IMR-90 (cell line): ENCODE measurements at regions not wholly inside any gene's neighbourhood (a gene's known extent, or its start where the extent isn't known, plus 50 kb on each side); places are given as distances from the start of the nearest gene placed in this dataset.

Experiments used
- ATAC-seq: fragments of 200-7000 bp; cut with Tn5 transposase; 2 replicates; pipeline ENCODE4 v1.9.1; 2020; ENCODE audit warnings: low read depth, mild to moderate bottlenecking, moderate library complexity
- BruUV-seq: library from RNA; stranded (reverse); fragments of 400-500 nt; replicated peaks from 2 replicates; lab custom pipeline; 2021; lab: Mats Ljungman, UMichigan
- CTCF ChIA-PET: fragments of 300-600 bp; formaldehyde crosslinking; extraction: SDS; loops from one replicate; lab custom pipeline; 2021; ENCODE audit warnings: antibody characterized with exemption; lab: Yijun Ruan, JAX
- POLR2A ChIA-PET: fragments of 300-600 bp; sonication (Branson Sonifier 250); formaldehyde crosslinking; loops from one replicate; lab custom pipeline; 2022; ENCODE audit warnings: antibody characterized with exemption; ENCODE audit not compliant: unreplicated experiment; lab: Charles Lee
- DNase-seq: peaks from one replicate; pipeline ENCODE4 v3.0.0; 2013
- H2AFZ ChIP-seq: replicated peaks from 2 replicates; pipeline ENCODE3; 2013; ENCODE audit warnings: low read length, mild to moderate bottlenecking; ENCODE audit not compliant: poor library complexity
- H2AK5ac ChIP-seq: 2 replicates; pipeline ENCODE4 v1.6.1; 2013; ENCODE audit warnings: low read depth, low read length, inconsistent platforms
- H2AK9ac ChIP-seq: replicated peaks from 2 replicates; pipeline ENCODE3; 2013; ENCODE audit warnings: mild to moderate bottlenecking, low read depth, low read length, moderate library complexity; ENCODE audit not compliant: poor library complexity
- H2BK120ac ChIP-seq: 2 replicates; pipeline ENCODE4 v1.6.1; 2013; ENCODE audit warnings: low read depth, low read length, inconsistent platforms
- H2BK15ac ChIP-seq: 3 replicates; pipeline ENCODE4 v1.6.1; 2013; ENCODE audit warnings: low read depth, low read length, inconsistent platforms
- H2BK20ac ChIP-seq: 2 replicates; pipeline ENCODE4 v1.6.1; 2013; ENCODE audit warnings: low read depth, mild to moderate bottlenecking, inconsistent platforms, low read length, moderate library complexity
- H2BK5ac ChIP-seq: 2 replicates; pipeline ENCODE4 v1.6.1; 2013; ENCODE audit warnings: mild to moderate bottlenecking, low read depth, low read length, inconsistent platforms; ENCODE audit not compliant: poor library complexity, severe bottlenecking
- H3K14ac ChIP-seq: replicated peaks from 2 replicates; pipeline ENCODE4 v1.6.1; 2013; ENCODE audit warnings: low read depth, low read length, inconsistent platforms
- H3K18ac ChIP-seq: 2 replicates; pipeline ENCODE4 v1.6.1; 2013; ENCODE audit warnings: low read depth, low read length, control low read depth
- H3K23ac ChIP-seq: 2 replicates; pipeline ENCODE4 v1.6.1; 2013; ENCODE audit warnings: low read depth, low read length, inconsistent platforms
- H3K27ac ChIP-seq: 2 replicates; pipeline ENCODE4 v1.5.1; 2013; ENCODE audit warnings: mild to moderate bottlenecking, control low read depth, low read length; ENCODE audit not compliant: insufficient read depth
- H3K27me3 ChIP-seq: 2 replicates; pipeline ENCODE4 v1.6.1; 2013; ENCODE audit warnings: low read length; ENCODE audit not compliant: control insufficient read depth, insufficient read depth
- H3K36me3 ChIP-seq: 2 replicates; pipeline ENCODE4 v1.6.1; 2013; ENCODE audit warnings: low read length, mixed read lengths; ENCODE audit not compliant: control insufficient read depth, insufficient read depth
- H3K4ac ChIP-seq: 2 replicates; pipeline ENCODE4 v1.6.1; 2013; ENCODE audit warnings: low read depth, low read length, inconsistent platforms
- H3K4me1 ChIP-seq: 2 replicates; pipeline ENCODE4 v1.6.1; 2013; ENCODE audit warnings: low read length, mixed read lengths; ENCODE audit not compliant: control insufficient read depth, insufficient read depth
- H3K4me2 ChIP-seq: 2 replicates; pipeline ENCODE4 v1.6.1; 2013; ENCODE audit warnings: low read depth, mild to moderate bottlenecking, control low read depth, low read length, moderate library complexity
- H3K4me3 ChIP-seq: 2 replicates; pipeline ENCODE4 v1.5.1; 2013; ENCODE audit warnings: low read depth, mild to moderate bottlenecking, control low read depth, low read length, moderate library complexity; ENCODE audit not compliant: insufficient read depth
- H3K56ac ChIP-seq: 2 replicates; pipeline ENCODE4 v1.6.1; 2013; ENCODE audit warnings: low read length, inconsistent platforms; ENCODE audit not compliant: insufficient read depth; ENCODE audit errors: extremely low read depth
- H3K79me1 ChIP-seq, 2 experiments: 2 replicates each; pipeline ENCODE4 v1.6.1; 2013; ENCODE audit warnings: low read length in 2 of 2, inconsistent platforms in 1 of 2, low read depth in 1 of 2
- H3K9ac ChIP-seq: 2 replicates; pipeline ENCODE4 v1.6.1; 2013; ENCODE audit warnings: low read depth, low read length, control low read depth
- H3K9me1 ChIP-seq: 2 replicates; pipeline ENCODE4 v1.6.1; 2013; ENCODE audit warnings: low read length, inconsistent platforms; ENCODE audit not compliant: insufficient read depth
- H3K9me3 ChIP-seq: 2 replicates; pipeline ENCODE4 v1.6.1; 2013; ENCODE audit warnings: low read length; ENCODE audit not compliant: control insufficient read depth, insufficient read depth
- H4K20me1 ChIP-seq: 2 replicates; pipeline ENCODE4 v1.6.1; 2013; ENCODE audit warnings: low read length, inconsistent platforms; ENCODE audit not compliant: insufficient read depth
- H4K5ac ChIP-seq: 2 replicates; pipeline ENCODE4 v1.6.1; 2013; ENCODE audit warnings: mild to moderate bottlenecking, low read depth, low read length, control low read depth
- H4K8ac ChIP-seq, 2 experiments: 2 replicates each; pipeline ENCODE4 v1.6.1; 2013; ENCODE audit warnings: low read depth in 2 of 2, low read length in 2 of 2, control low read depth in 1 of 2, inconsistent platforms in 1 of 2
- H4K91ac ChIP-seq: 2 replicates; pipeline ENCODE4 v1.6.1; 2013; ENCODE audit warnings: low read depth, low read length, inconsistent platforms; ENCODE audit not compliant: insufficient read depth
- BHLHE40 ChIP-seq: fragments of 150-350 bp; IDR thresholded peaks from 2 replicates; pipeline ENCODE4 v1.6.1; 2016; ENCODE audit warnings: mild to moderate bottlenecking, low read depth, low read length
- CHD1 ChIP-seq: IDR thresholded peaks from 2 replicates; pipeline ENCODE4 v1.6.1; 2012; ENCODE audit warnings: low read depth, low read length, improper control_type of control experiment
- NFE2L2 ChIP-seq: fragments of 150-350 bp; IDR thresholded peaks from 2 replicates; pipeline ENCODE4 v1.6.1; 2016; ENCODE audit warnings: low read depth, mild to moderate bottlenecking, low read length
- RCOR1 ChIP-seq: IDR thresholded peaks from 2 replicates; pipeline ENCODE4 v1.6.1; 2012; ENCODE audit warnings: mild to moderate bottlenecking, low read length, improper control_type of control experiment; ENCODE audit not compliant: insufficient replicate concordance
- SMC3 ChIP-seq: fragments of 150-350 bp; IDR thresholded peaks from 2 replicates; pipeline ENCODE4 v1.6.1; 2016; ENCODE audit warnings: low read depth, mild to moderate bottlenecking, antibody characterized with exemption, low read length, moderate library complexity
- WGBS, 2 experiments: methylation state at CpG; one replicate each; pipeline versions ENCODE4 v1.1.5 to v1.1.7; 2013; ENCODE audit warnings: missing lambda C conversion rate in 2 of 2; ENCODE audit not compliant: insufficient read length in 1 of 2; ENCODE audit errors: extremely low coverage in 2 of 2; 5-methylcytosine and 5-hydroxymethylcytosine counted together
- dilution Hi-C: fragments of 300-500 bp; cut with HindIII; formaldehyde crosslinking; loops from one replicate; pipeline ENCODE4 v1.14.3; 2018; ENCODE audit warnings: low sequenced_read_pairs; ENCODE audit not compliant: unreplicated experiment
- in situ Hi-C: fragments of 300-500 bp; cut with MboI; formaldehyde crosslinking; loops from 3 replicates; pipeline ENCODE4 v1.14.3; 2019; ENCODE audit warnings: low sequenced_read_pairs, inconsistent platforms, mixed read lengths
- intact Hi-C: fragments of 100-400 bp; cut with micrococcal nuclease; formaldehyde crosslinking; loops from 2 replicates; pipeline ENCODE4 v1.10.0; 2022
- TF ChIP-seq, protein P1 (sequence below): conservative IDR thresholded peaks from 2 replicates; pipeline ENCODE4 v1.5.1; 2012; ENCODE audit warnings: mild to moderate bottlenecking, low read depth, low read length, improper control_type of control experiment

GRCh38 chr6:106783640-106784566, 154.5 kb downstream of the QRSL1 start:
- Histone ChIP-seq H3K36me3 (no peaks in the 10 kb centered on the region), H4K20me1 (no peaks in the 10 kb centered on the region), H4K8ac (no peak overlapping the region), H4K5ac (no peak overlapping the region), H2AK9ac (no peak overlapping the region), H3K56ac (no peak overlapping the region), H3K79me1 (no peaks in the 10 kb centered on the region), H3K4me2 (no peak overlapping the region), H2BK20ac (no peak overlapping the region), H2AK5ac (no peak overlapping the region), H3K9me3 (no peaks in the 10 kb centered on the region), H3K27ac (no peak overlapping the region), H3K9ac (no peak overlapping the region), H3K4me1 (no peaks in the 10 kb centered on the region), H3K4ac (no peak overlapping the region), H3K14ac (no peak overlapping the region), H3K9me1 (no peaks in the 10 kb centered on the region), H4K91ac (no peak overlapping the region), H2BK5ac (no peak overlapping the region), H2BK120ac (no peak overlapping the region), H3K27me3 (peaks cover 2% of the 10 kb centered on the region), H3K23ac (no peak overlapping the region), H2BK15ac (no peak overlapping the region), H3K18ac (no peak overlapping the region), H2AFZ (no peak overlapping the region), H3K4me3 (no peak overlapping the region)
- POLR2A ChIA-PET = no interaction called here
- intact Hi-C loops = no loop called here
- DNase-seq (no peak), ATAC-seq (no peak)
- WGBS, 2 experiments = no CpG with 5 or more reads among the region's 3 CpGs
- dilution Hi-C loops = no loop called here
- TF ChIP-seq RCOR1 (no peak), CHD1 (no peak), NFE2L2 (no peak), BHLHE40 (no peak), SMC3 (no peak)
- TF ChIP-seq, protein P1, sequence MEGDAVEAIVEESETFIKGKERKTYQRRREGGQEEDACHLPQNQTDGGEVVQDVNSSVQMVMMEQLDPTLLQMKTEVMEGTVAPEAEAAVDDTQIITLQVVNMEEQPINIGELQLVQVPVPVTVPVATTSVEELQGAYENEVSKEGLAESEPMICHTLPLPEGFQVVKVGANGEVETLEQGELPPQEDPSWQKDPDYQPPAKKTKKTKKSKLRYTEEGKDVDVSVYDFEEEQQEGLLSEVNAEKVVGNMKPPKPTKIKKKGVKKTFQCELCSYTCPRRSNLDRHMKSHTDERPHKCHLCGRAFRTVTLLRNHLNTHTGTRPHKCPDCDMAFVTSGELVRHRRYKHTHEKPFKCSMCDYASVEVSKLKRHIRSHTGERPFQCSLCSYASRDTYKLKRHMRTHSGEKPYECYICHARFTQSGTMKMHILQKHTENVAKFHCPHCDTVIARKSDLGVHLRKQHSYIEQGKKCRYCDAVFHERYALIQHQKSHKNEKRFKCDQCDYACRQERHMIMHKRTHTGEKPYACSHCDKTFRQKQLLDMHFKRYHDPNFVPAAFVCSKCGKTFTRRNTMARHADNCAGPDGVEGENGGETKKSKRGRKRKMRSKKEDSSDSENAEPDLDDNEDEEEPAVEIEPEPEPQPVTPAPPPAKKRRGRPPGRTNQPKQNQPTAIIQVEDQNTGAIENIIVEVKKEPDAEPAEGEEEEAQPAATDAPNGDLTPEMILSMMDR = no peak
- no TSS peak for BruUV-seq
- in situ Hi-C loops = no loop called here
- CTCF ChIA-PET = no interaction called here
